Endodermal cell (in vitro differentiated cells): ENCODE measurements at regions not wholly inside any gene's neighbourhood (a gene's known extent, or its start where the extent isn't known, plus 50 kb on each side); places are given as distances from the start of the nearest gene placed in this dataset.

ENCODE experiments used
- DNase-seq: peaks from one replicate; pipeline ENCODE4 v3.0.0-alpha.2; 2017
- H3K27ac ChIP-seq: 2 replicates; pipeline ENCODE4 v1.5.1; 2013; ENCODE audit warnings: mild to moderate bottlenecking, low read depth, low read length, moderate library complexity
- H3K27me3 ChIP-seq: 2 replicates; pipeline ENCODE4 v1.6.1; 2013; ENCODE audit warnings: mild to moderate bottlenecking, low read length, moderate library complexity; ENCODE audit not compliant: insufficient read depth, control insufficient read depth, poor library complexity, severe bottlenecking
- H3K36me3 ChIP-seq: 2 replicates; pipeline ENCODE4 v1.7.0; 2013; ENCODE audit warnings: mild to moderate bottlenecking, low read length, moderate library complexity; ENCODE audit not compliant: control insufficient read depth, insufficient read depth
- H3K4me1 ChIP-seq: one replicate; pipeline ENCODE4 v1.7.0; 2013; ENCODE audit warnings: low read length; ENCODE audit not compliant: control insufficient read depth, insufficient read depth
- H3K4me3 ChIP-seq: 2 replicates; pipeline ENCODE4 v1.5.1; 2013; ENCODE audit warnings: mild to moderate bottlenecking, low read length, moderate library complexity
- H3K9ac ChIP-seq: 2 replicates; pipeline ENCODE4 v1.6.1; 2013; ENCODE audit warnings: mild to moderate bottlenecking, low read length, moderate library complexity; ENCODE audit not compliant: poor library complexity, severe bottlenecking; ENCODE audit errors: extremely low read depth
- H3K9me3 ChIP-seq: 2 replicates; pipeline ENCODE4 v1.6.1; 2013; ENCODE audit warnings: mild to moderate bottlenecking, low read length, moderate library complexity; ENCODE audit not compliant: control insufficient read depth
- H3K27ac Mint-ChIP-seq: 2 replicates; pipeline ENCODE4 v1.8.0; 2020; ENCODE audit warnings: mixed read lengths
- H3K27me3 Mint-ChIP-seq: 2 replicates; pipeline ENCODE4 v1.8.0; 2021; ENCODE audit warnings: mild to moderate bottlenecking, mixed read lengths; ENCODE audit not compliant: insufficient read depth
- H3K36me3 Mint-ChIP-seq: 2 replicates; pipeline ENCODE4 v1.8.0; 2020; ENCODE audit warnings: low read depth, mixed read lengths
- H3K4me1 Mint-ChIP-seq: 2 replicates; pipeline ENCODE4 v1.8.0; 2020; ENCODE audit warnings: mixed read lengths
- H3K4me3 Mint-ChIP-seq: 2 replicates; pipeline ENCODE4 v1.8.0; 2020; ENCODE audit warnings: mild to moderate bottlenecking, moderate library complexity, mixed read lengths
- H3K9me3 Mint-ChIP-seq: 2 replicates; pipeline ENCODE4 v1.8.0; 2020; ENCODE audit warnings: mild to moderate bottlenecking, mixed read lengths
- CTCF ChIP-seq: fragments of 200-600 bp; sonication (generic); conservative IDR thresholded peaks from 2 replicates; pipeline ENCODE4 v1.5.0; 2021; ENCODE audit warnings: antibody characterized with exemption, mild to moderate bottlenecking
- WGBS, 2 experiments: methylation state at CpG; one replicate each; pipeline versions ENCODE4 v1.1.5 to v1.1.7; 2013; ENCODE audit warnings: missing lambda C conversion rate in 2 of 2, mixed read lengths in 1 of 2; ENCODE audit not compliant: insufficient coverage in 1 of 2, insufficient read length in 1 of 2; 5-methylcytosine and 5-hydroxymethylcytosine counted together

- H3K4me3 ChIP-seq, result no peak overlapping the region
- Mint-ChIP-seq H3K36me3 (no peaks in the 10 kb centered on the region), H3K4me3 (no peak overlapping the region), H3K27me3 (peaks cover 27% of the 10 kb centered on the region), H3K9me3 (peaks cover 5% of the 10 kb centered on the region), H3K27ac (no peak overlapping the region), H3K4me1 (peaks cover 19% of the 10 kb centered on the region)
- H3K36me3 ChIP-seq, result no peaks in the 10 kb centered on the region
- H3K4me1 ChIP-seq, result no peaks in the 10 kb centered on the region
- no peak for DNase-seq
- no peak overlapping the region for H3K9ac ChIP-seq
- H3K27ac ChIP-seq, result no peak overlapping the region
- no peak for TF ChIP-seq CTCF
- no peaks in the 10 kb centered on the region for H3K9me3 ChIP-seq
- peaks cover 19% of the 10 kb centered on the region for H3K27me3 ChIP-seq
- WGBS, 2 experiments, result 65 to 66% methylated on average over 3 to 4 of the region's 5 CpGs
Measured at GRCh38 chr11:121699801-121700200, 247.0 kb upstream of the SORL1-AS1 start.

- Mint-ChIP-seq H3K27me3 (peaks cover 6% of the 10 kb centered on the region), H3K4me3 (no peak overlapping the region), H3K4me1 (peaks cover 18% of the 10 kb centered on the region), H3K27ac (no peak overlapping the region), H3K36me3 (no peaks in the 10 kb centered on the region), H3K9me3 (no peaks in the 10 kb centered on the region)
- Histone ChIP-seq H3K9ac (no peak overlapping the region), H3K36me3 (no peaks in the 10 kb centered on the region), H3K27ac (peak overlapping the region; percentile 80), H3K9me3 (no peaks in the 10 kb centered on the region), H3K4me3 (no peak overlapping the region), H3K27me3 (no peaks in the 10 kb centered on the region), H3K4me1 (no peaks in the 10 kb centered on the region)
- WGBS, 2 experiments, result 92 to 99% methylated on average over 8 to 9 of the region's 10 CpGs
- DNase-seq, result no peak
- no peak for TF ChIP-seq CTCF
Measured at GRCh38 chr11:121696931-121697670, 244.3 kb upstream of the SORL1-AS1 start.

- H3K9me3 Mint-ChIP-seq, result no peaks in the 10 kb centered on the region
- H3K27ac ChIP-seq, result peak overlapping the region; percentile 80
- peak overlapping the region; percentile 56 for H3K27ac Mint-ChIP-seq
- WGBS, 2 experiments, result 87 to 88% methylated on average over 10 to 20 of the region's 20 CpGs
- H3K4me1 ChIP-seq, result no peaks in the 10 kb centered on the region
- no peaks in the 10 kb centered on the region for H3K36me3 Mint-ChIP-seq
- no peak overlapping the region for H3K4me3 ChIP-seq
- no peaks in the 10 kb centered on the region for H3K27me3 ChIP-seq
- TF ChIP-seq CTCF, result no peak
- DNase-seq, result no peak
- H3K36me3 ChIP-seq, result no peaks in the 10 kb centered on the region
- no peaks in the 10 kb centered on the region for H3K9me3 ChIP-seq
- H3K4me1 Mint-ChIP-seq, result peaks cover 13% of the 10 kb centered on the region
- no peak overlapping the region for H3K9ac ChIP-seq
- H3K27me3 Mint-ChIP-seq, result peaks cover 4% of the 10 kb centered on the region
- no peak overlapping the region for H3K4me3 Mint-ChIP-seq
Measured at GRCh38 chr11:121696177-121696871, 243.6 kb upstream of the SORL1-AS1 start.
